HepG2 (cell line): ENCODE measurements at regions not wholly inside any gene's neighbourhood (a gene's known extent, or its start where the extent isn't known, plus 50 kb on each side); places are given as distances from the start of the nearest gene placed in this dataset.

Source experiments
- ATAC-seq: fragments of 200-7000 bp; cut with Tn5 transposase; 3 replicates; pipeline ENCODE4 v1.9.1; 2020; ENCODE audit warnings: mild to moderate bottlenecking, moderate library complexity
- BruUV-seq: library from RNA; stranded (reverse); fragments of 400-500 nt; replicated peaks from 2 replicates; lab custom pipeline; 2021; lab: Mats Ljungman, UMichigan
- CTCF ChIA-PET: fragments of 300-600 bp; formaldehyde crosslinking; extraction: SDS; loops from one replicate; lab custom pipeline; 2021; ENCODE audit warnings: low total read pairs, inconsistent platforms, low intra/inter-chr PET ratio; lab: Yijun Ruan, JAX
- POLR2A ChIA-PET: fragments of 350-600 bp; sonication (Branson Sonifier 250); formaldehyde crosslinking; loops from one replicate; lab custom pipeline; 2020; ENCODE audit warnings: antibody characterized with exemption, inconsistent platforms; lab: Yijun Ruan, JAX
- DNase-seq: peaks from one replicate; pipeline ENCODE4 v3.0.0-alpha.2; 2015; ENCODE audit warnings: low spot score
- FAIRE-seq: peaks from 3 replicates; lab custom pipeline; 2011; peaks lifted over from hg19 to GRCh38; lab: Jason Lieb, UNC
- H2AFZ ChIP-seq: one replicate; pipeline ENCODE4 v1.6.1; 2011; ENCODE audit warnings: low read length, inconsistent platforms
- H3K27ac ChIP-seq: fragments of 300-600 bp; 3 replicates; pipeline ENCODE4 v1.8.0; 2011; ENCODE audit warnings: mixed run types, mild to moderate bottlenecking, mixed read lengths, low read length, inconsistent platforms; ENCODE audit not compliant: insufficient read depth; ENCODE audit errors: extremely low read length
- H3K27me3 ChIP-seq, 2 experiments: fragments of 200-600 bp in 1 of 2; 2 replicates in 1 of 2; 3 replicates in 1 of 2; pipeline versions ENCODE4 v1.6.0 to v1.8.0; 2011; ENCODE audit warnings: low read length in 2 of 2, mild to moderate bottlenecking in 2 of 2, moderate library complexity in 2 of 2, inconsistent platforms in 1 of 2; ENCODE audit not compliant: insufficient read depth in 2 of 2, control insufficient read depth in 1 of 2
- H3K36me3 ChIP-seq, 2 experiments: fragments of 200-600 bp in 1 of 2; replicated peaks in 1 of 2; 2 replicates in 1 of 2; 3 replicates in 1 of 2; pipeline versions ENCODE4 v1.5.1 to v1.8.0; 2011; ENCODE audit warnings: low read length in 2 of 2, inconsistent platforms in 1 of 2; ENCODE audit not compliant: insufficient read depth in 2 of 2, control insufficient read depth in 1 of 2
- H3K4me1 ChIP-seq: 2 replicates; pipeline ENCODE4 v1.5.1; 2012; ENCODE audit warnings: low read length, inconsistent platforms; ENCODE audit not compliant: insufficient read depth
- H3K4me2 ChIP-seq: 2 replicates; pipeline ENCODE4 v1.6.0; 2011; ENCODE audit warnings: low read depth, low read length, inconsistent platforms
- H3K4me3 ChIP-seq, 3 experiments: fragments of 200-600 bp in 1 of 3; sonication (generic), shearing (Covaris generic) in 1 of 3; replicated peaks in 1 of 3; 2 replicates each; pipeline ENCODE4 v1.5.1; 2011 to 2016; ENCODE audit warnings: low read length in 3 of 3, inconsistent platforms in 2 of 3, low read depth in 2 of 3, mild to moderate bottlenecking in 2 of 3, control low read depth in 1 of 3, mixed read lengths in 1 of 3; ENCODE audit not compliant: insufficient read depth in 1 of 3
- H3K79me2 ChIP-seq: one replicate; pipeline ENCODE4 v1.6.1; 2011; ENCODE audit warnings: low read length, inconsistent platforms; ENCODE audit not compliant: insufficient read depth
- H3K9ac ChIP-seq: 2 replicates; pipeline ENCODE4 v1.6.0; 2011; ENCODE audit warnings: mild to moderate bottlenecking, low read depth, low read length, inconsistent platforms; ENCODE audit not compliant: insufficient read depth
- H3K9me3 ChIP-seq: 2 replicates; pipeline ENCODE4 v1.5.1; 2012; ENCODE audit warnings: mild to moderate bottlenecking, low read length
- H4K20me1 ChIP-seq: 2 replicates; pipeline ENCODE4 v1.6.0; 2011; ENCODE audit warnings: inconsistent platforms, mild to moderate bottlenecking, low read length, moderate library complexity; ENCODE audit not compliant: insufficient read depth
- CREBL2 ChIP-seq: sonication (generic); formaldehyde crosslinking; IDR thresholded peaks from 2 replicates; pipeline ENCODE4 v1.8.1; 2023; ENCODE audit warnings: missing genetic modification reagents, mild to moderate bottlenecking, borderline replicate concordance
- FOXO4 ChIP-seq: sonication (generic); formaldehyde crosslinking; conservative IDR thresholded peaks from 2 replicates; pipeline ENCODE4 v1.8.1; 2023; ENCODE audit warnings: missing genetic modification reagents
- HMGXB4 ChIP-seq, 2 experiments: sonication (generic) in 1 of 2; formaldehyde crosslinking in 1 of 2; IDR thresholded peaks; 2 replicates each; pipeline versions ENCODE4 v1.4.0 to v1.6.1; 2018 to 2020; ENCODE audit warnings: missing genetic modification reagents in 2 of 2, borderline replicate concordance in 1 of 2, low read depth in 1 of 2, mild to moderate bottlenecking in 1 of 2, missing biosample characterization in 1 of 2
- JARID2 ChIP-seq: sonication (generic); formaldehyde crosslinking; IDR thresholded peaks from 2 replicates; pipeline ENCODE4 v1.8.1; 2023; ENCODE audit warnings: missing genetic modification reagents, inconsistent platforms; ENCODE audit not compliant: insufficient replicate concordance
- MXD4 ChIP-seq: IDR thresholded peaks from 2 replicates; pipeline ENCODE4 v1.6.1; 2016; ENCODE audit warnings: mild to moderate bottlenecking, missing biosample characterization, missing genetic modification reagents
- NONO ChIP-seq, 2 experiments: fragments of 450-650 bp in 1 of 2; sonication (generic) in 1 of 2; formaldehyde crosslinking in 1 of 2; IDR thresholded peaks in 1 of 2; conservative IDR thresholded peaks in 1 of 2; 2 replicates each; pipeline versions ENCODE4 v1.6.1 to v1.8.0; 2017 to 2022; ENCODE audit warnings: mild to moderate bottlenecking in 1 of 2, missing genetic modification reagents in 1 of 2, moderate library complexity in 1 of 2
- POLR2G ChIP-seq: fragments of 200-400 bp; formaldehyde crosslinking; IDR thresholded peaks from 2 replicates; pipeline ENCODE4 v1.6.1; 2018; ENCODE audit warnings: mild to moderate bottlenecking, low read depth, low read length, moderate library complexity
- RBM22 ChIP-seq: fragments of 200-400 bp; formaldehyde crosslinking; optimal IDR thresholded peaks from 2 replicates; pipeline ENCODE3; 2017; ENCODE audit warnings: mild to moderate bottlenecking, low read length, moderate library complexity
- SKI ChIP-seq: fragments of 450-650 bp; IDR thresholded peaks from one replicate; pipeline ENCODE4 v1.6.1; 2018; ENCODE audit warnings: mild to moderate bottlenecking; ENCODE audit not compliant: partially characterized antibody
- SP140L ChIP-seq: sonication (generic); formaldehyde crosslinking; IDR thresholded peaks from 2 replicates; pipeline ENCODE4 v1.4.0; 2020; ENCODE audit warnings: missing genetic modification reagents, borderline replicate concordance
- TBP ChIP-seq: sonication (generic); formaldehyde crosslinking; IDR thresholded peaks from 2 replicates; pipeline ENCODE4 v1.5.0; 2020; ENCODE audit warnings: missing genetic modification reagents
- THAP7 ChIP-seq: sonication (generic); formaldehyde crosslinking; IDR thresholded peaks from 2 replicates; pipeline ENCODE4 v1.8.1; 2023; ENCODE audit warnings: mild to moderate bottlenecking, missing genetic modification reagents
- ZMAT5 ChIP-seq: sonication (generic); formaldehyde crosslinking; IDR thresholded peaks from 2 replicates; pipeline ENCODE4 v1.5.0; 2020; ENCODE audit warnings: mild to moderate bottlenecking, low read depth, missing genetic modification reagents, borderline replicate concordance
- ZNF160 ChIP-seq: sonication (generic); formaldehyde crosslinking; IDR thresholded peaks from 2 replicates; pipeline ENCODE4 v1.8.0; 2022; ENCODE audit warnings: mild to moderate bottlenecking, inconsistent platforms, missing genetic modification reagents
- ZNF33A ChIP-seq: sonication (generic); formaldehyde crosslinking; IDR thresholded peaks from 2 replicates; pipeline ENCODE4 v1.5.1; 2020; ENCODE audit warnings: missing genetic modification reagents, mild to moderate bottlenecking, moderate library complexity, borderline replicate concordance
- ZNF614 ChIP-seq: IDR thresholded peaks from 2 replicates; pipeline ENCODE4 v1.6.1; 2018; ENCODE audit warnings: missing biosample characterization, missing genetic modification reagents, inconsistent platforms, borderline replicate concordance
- ZNF644 ChIP-seq: IDR thresholded peaks from 2 replicates; pipeline ENCODE4 v1.6.1; 2016; ENCODE audit warnings: low read depth
- WGBS: methylation state at CpG from one replicate; pipeline ENCODE4 v1.1.6; 2017; ENCODE audit warnings: low lambda C conversion rate; 5-methylcytosine and 5-hydroxymethylcytosine counted together
- in situ Hi-C: cut with HindIII; loops from 2 replicates; pipeline ENCODE4 v1.10.0; 2017; ENCODE audit warnings: low pct_unique_long_range_greater_than_20kb; ENCODE audit not compliant: extremely low pct_ligation_motif_present
- intact Hi-C: fragments of 100-400 bp; cut with micrococcal nuclease; formaldehyde crosslinking; loops from one replicate; pipeline ENCODE4 v1.10.0; 2022; ENCODE audit not compliant: unreplicated experiment
- TF ChIP-seq, protein P1 (sequence below): IDR thresholded peaks from 2 replicates; pipeline ENCODE4 v1.6.1; 2016; ENCODE audit warnings: low read depth

GRCh38 chr3:30393079-30393478, 213.3 kb upstream of the TGFBR2 start (continued):
- no peak for TF ChIP-seq SP140L (CRISPR knock-in tag)
- TF ChIP-seq, protein P1, sequence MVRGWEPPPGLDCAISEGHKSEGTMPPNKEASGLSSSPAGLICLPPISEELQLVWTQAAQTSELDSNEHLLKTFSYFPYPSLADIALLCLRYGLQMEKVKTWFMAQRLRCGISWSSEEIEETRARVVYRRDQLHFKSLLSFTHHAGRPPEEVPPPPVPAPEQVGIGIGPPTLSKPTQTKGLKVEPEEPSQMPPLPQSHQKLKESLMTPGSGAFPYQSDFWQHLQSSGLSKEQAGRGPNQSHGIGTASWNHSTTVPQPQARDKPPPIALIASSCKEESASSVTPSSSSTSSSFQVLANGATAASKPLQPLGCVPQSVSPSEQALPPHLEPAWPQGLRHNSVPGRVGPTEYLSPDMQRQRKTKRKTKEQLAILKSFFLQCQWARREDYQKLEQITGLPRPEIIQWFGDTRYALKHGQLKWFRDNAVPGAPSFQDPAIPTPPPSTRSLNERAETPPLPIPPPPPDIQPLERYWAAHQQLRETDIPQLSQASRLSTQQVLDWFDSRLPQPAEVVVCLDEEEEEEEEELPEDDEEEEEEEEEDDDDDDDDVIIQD (CRISPR knock-in tag), result no peak

DNA sequence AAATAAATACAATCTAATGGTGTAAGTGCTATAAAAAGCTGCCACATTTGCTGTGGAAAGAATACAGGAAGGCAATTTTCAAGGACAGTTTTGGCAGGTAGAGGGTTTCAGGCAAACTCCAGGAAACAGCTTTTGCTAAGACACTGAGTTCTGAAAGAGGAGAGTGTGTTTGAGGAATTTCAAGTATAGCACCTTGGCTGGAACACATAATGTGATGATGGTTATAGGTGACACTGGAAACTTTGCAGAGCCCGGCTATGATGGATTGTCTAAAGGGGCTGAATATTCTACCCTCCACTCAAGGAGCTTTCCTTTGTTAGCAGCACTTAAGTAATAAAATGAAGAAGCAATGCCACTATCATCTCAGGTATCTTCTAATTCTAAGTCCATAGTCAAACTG, 209.4 kb upstream of the TGFBR2 start:
- FAIRE-seq (no peak), DNase-seq (no peak), ATAC-seq (no peak)
- Histone ChIP-seq H3K36me3 (no peaks in the 10 kb centered on the region), H3K9me3 (no peaks in the 10 kb centered on the region), H3K4me3 (no peak overlapping the region), H3K4me1 (peaks cover 20% of the 10 kb centered on the region), H4K20me1 (no peaks in the 10 kb centered on the region), H2AFZ (no peak overlapping the region), H3K27me3 (no peaks in the 10 kb centered on the region), H3K4me2 (no peak overlapping the region), H3K27ac (no peak overlapping the region), H3K79me2 (no peaks in the 10 kb centered on the region), H3K9ac (no peak overlapping the region)
- intact Hi-C loops (no loop called here), in situ Hi-C loops (no loop called here)
- POLR2A ChIA-PET, result no interaction called here
- no TSS peak for BruUV-seq
- WGBS, result 73% methylated on average over 1 of the region's 1 CpG
- CTCF ChIA-PET, result no interaction called here
- TF ChIP-seq NONO (IDR thresholded peaks at IDR 0.05) (no peak), NONO (CRISPR knock-in tag; conservative IDR thresholded peaks at IDR 0.05) (no peak), FOXO4 (CRISPR knock-in tag) (no peak), MXD4 (CRISPR knock-in tag) (no peak), TBP (CRISPR knock-in tag) (no peak), SKI (no peak), POLR2G (no peak), ZMAT5 (CRISPR knock-in tag) (no peak), HMGXB4 (CRISPR knock-in tag; IDR thresholded peaks at IDR 0.05; ENCODE audit: borderline replicate concordance in 1 of 2, low read depth in 1 of 2) (no peak), CREBL2 (CRISPR knock-in tag) (no peak), ZNF33A (no peak), JARID2 (no peak), ZNF614 (no peak), THAP7 (CRISPR knock-in tag) (no peak), RBM22 (no peak), ZNF644 (no peak), ZNF160 (CRISPR knock-in tag) (no peak)
